ENCODE measurements at regions not wholly inside any gene's neighbourhood (a gene's known extent, or its start where the extent isn't known, plus 50 kb on each side); places are given as distances from the start of the nearest gene placed in this dataset.

DNA sequence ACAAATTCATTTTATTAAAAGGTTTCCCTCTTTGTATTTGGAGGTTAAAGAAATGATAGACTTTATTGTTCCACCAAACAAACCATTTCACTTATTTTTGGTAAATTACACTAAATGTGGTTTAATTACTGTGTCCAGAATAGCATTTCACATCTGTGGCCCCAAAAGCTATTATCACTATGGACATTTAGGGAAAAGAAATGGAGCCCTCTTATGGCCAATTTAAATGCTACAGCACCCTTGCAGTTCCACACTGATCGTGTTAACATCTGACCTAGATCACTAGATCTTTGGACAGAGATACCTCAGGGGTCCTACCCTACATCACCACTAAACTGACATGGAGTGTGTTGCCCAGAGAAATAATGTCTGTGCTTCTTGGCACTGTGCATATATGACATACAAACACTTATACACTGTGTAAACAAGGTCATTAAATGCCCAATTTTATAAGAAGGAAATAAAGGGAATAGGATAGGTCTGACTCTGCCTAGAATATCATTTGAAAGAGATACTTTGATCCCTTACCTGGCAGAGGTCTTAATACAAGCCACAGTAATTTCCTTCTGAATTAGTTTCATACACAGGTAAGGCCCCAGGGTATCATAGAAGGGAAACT is 163.9 kb downstream of the KDR start:
- no peak for DNase-seq
- H3K4me1 ChIP-seq = no peaks in the 10 kb centered on the region
- intact Hi-C loops (cut with DNase I; ENCODE audit: low total_unique reads) = no loop called here
- H3K4me3 ChIP-seq = no peak overlapping the region
- TF ChIP-seq POLR2A (IDR thresholded peaks at IDR 0.05) (no peak), POLR2AphosphoS5 (IDR thresholded peaks at IDR 0.05) (no peak)
- TF ChIP-seq, protein P1, sequence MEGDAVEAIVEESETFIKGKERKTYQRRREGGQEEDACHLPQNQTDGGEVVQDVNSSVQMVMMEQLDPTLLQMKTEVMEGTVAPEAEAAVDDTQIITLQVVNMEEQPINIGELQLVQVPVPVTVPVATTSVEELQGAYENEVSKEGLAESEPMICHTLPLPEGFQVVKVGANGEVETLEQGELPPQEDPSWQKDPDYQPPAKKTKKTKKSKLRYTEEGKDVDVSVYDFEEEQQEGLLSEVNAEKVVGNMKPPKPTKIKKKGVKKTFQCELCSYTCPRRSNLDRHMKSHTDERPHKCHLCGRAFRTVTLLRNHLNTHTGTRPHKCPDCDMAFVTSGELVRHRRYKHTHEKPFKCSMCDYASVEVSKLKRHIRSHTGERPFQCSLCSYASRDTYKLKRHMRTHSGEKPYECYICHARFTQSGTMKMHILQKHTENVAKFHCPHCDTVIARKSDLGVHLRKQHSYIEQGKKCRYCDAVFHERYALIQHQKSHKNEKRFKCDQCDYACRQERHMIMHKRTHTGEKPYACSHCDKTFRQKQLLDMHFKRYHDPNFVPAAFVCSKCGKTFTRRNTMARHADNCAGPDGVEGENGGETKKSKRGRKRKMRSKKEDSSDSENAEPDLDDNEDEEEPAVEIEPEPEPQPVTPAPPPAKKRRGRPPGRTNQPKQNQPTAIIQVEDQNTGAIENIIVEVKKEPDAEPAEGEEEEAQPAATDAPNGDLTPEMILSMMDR (IDR thresholded peaks at IDR 0.05 in 8 of 11, conservative IDR thresholded peaks at IDR 0.05 in 3 of 11) = peak in 9 of 11 experiments; percentile 22 to 58 (median 46)
- no peaks in the 10 kb centered on the region for H3K36me3 ChIP-seq
- no peaks in the 10 kb centered on the region for H3K27me3 ChIP-seq (replicated peaks in 1 of 7)
- WGBS, 5 donors = 2 to 15% (median 3%) methylated on average over 1 of the region's 1 CpG
- H3K27ac ChIP-seq = no peak overlapping the region
- no peaks in the 10 kb centered on the region for H3K9me3 ChIP-seq

DNA sequence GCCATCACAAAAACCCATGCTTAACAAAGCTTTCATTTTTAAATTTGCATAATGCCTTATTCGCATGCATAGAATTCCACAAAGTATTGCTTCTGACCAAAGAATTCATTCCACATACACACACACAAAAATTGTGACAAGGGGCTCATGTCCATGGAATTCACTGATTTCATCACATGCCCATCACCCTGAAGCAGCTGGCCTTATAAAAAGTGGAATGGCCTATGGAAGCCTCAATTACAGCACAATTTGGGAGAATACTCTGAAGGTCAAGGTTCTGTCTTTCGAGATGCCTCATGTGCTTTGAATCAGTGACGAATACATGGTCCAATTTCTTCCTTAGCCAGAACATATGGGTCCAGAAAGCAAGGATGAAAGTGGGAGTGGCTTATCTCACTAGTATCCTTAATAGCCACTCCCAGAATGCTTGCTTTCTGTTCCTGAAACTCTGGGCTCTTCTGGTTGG is 165.7 kb downstream of the KDR start:
- WGBS, 5 donors = 84 to 92% (median 87%) methylated on average over 3 of the region's 3 CpGs
- Histone ChIP-seq H3K27me3 (replicated peaks in 1 of 7) (no peaks in the 10 kb centered on the region), H3K36me3 (no peaks in the 10 kb centered on the region), H3K27ac (no peak overlapping the region), H3K9me3 (no peaks in the 10 kb centered on the region), H3K4me3 (no peak overlapping the region), H3K4me1 (peaks cover 0 to 6% (median 0%) of the 10 kb centered on the region in 6 donors)
- DNase-seq = no peak
- intact Hi-C loops (cut with DNase I; ENCODE audit: low total_unique reads) = loop anchor here (5.0 kb wide), 1 partner anchor 637 kb away; no protein-coding TSS in a partner anchor
- TF ChIP-seq, protein P1 (IDR thresholded peaks at IDR 0.05 in 8 of 11, conservative IDR thresholded peaks at IDR 0.05 in 3 of 11) = no peak
- TF ChIP-seq POLR2A (IDR thresholded peaks at IDR 0.05) (no peak), POLR2AphosphoS5 (IDR thresholded peaks at IDR 0.05) (no peak)

DNA sequence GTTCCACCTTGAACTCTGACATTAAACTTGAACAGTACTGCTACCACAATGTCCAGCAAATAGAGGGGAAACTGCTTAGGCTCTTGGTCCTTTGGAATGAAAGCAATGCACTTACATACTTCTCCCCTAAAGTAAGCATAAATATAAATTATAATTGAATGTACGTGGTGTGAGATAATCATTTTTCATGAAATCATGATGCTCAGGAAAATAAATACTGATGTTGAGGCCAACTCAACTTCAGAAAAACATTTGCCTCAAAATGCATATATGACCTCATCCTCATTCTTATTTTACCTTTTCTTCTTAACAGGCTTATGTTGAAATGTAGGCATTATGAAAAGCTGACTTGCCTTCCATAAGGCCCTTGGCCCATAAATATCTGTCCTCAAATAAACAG is 166.3 kb downstream of the KDR start:
- Histone ChIP-seq H3K4me1 (peaks cover 0 to 10% (median 0%) of the 10 kb centered on the region in 6 donors), H3K36me3 (no peaks in the 10 kb centered on the region), H3K9me3 (no peaks in the 10 kb centered on the region), H3K4me3 (no peak overlapping the region), H3K27me3 (replicated peaks in 1 of 7) (no peaks in the 10 kb centered on the region), H3K27ac (no peak overlapping the region)
- DNase-seq = no peak
- TF ChIP-seq, protein P1 (IDR thresholded peaks at IDR 0.05 in 8 of 11, conservative IDR thresholded peaks at IDR 0.05 in 3 of 11) = no peak
- no peak for TF ChIP-seq POLR2A (IDR thresholded peaks at IDR 0.05)
- TF ChIP-seq POLR2AphosphoS5 (IDR thresholded peaks at IDR 0.05) = no peak
- 80 to 89% (median 86%) methylated on average over 1 of the region's 1 CpG for WGBS, 5 donors
- intact Hi-C loops (cut with DNase I; ENCODE audit: low total_unique reads) = loop anchor here (5.0 kb wide), 1 partner anchor 637 kb away; no protein-coding TSS in a partner anchor

DNA sequence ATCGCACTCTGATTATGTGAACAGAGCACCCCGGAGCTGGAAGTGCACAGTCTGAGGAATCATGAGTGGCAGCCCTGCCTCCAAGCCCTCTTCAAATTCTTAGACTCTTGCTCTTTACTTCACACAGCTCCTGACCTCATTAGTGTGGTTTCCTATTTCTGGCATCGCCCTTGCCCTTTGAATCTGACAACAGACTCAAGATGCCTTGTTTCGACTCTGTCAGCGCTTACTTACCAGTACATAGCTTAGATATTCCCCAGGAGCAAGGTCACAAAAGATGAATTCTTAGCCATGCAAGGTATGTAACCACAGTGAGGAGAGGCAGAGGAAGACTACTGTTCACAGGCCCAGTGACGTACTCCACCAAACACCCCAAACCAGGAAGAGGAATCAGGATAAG is 167.2 kb downstream of the KDR start:
- H3K36me3 ChIP-seq = no peaks in the 10 kb centered on the region
- TF ChIP-seq POLR2AphosphoS5 (IDR thresholded peaks at IDR 0.05) (no peak), POLR2A (IDR thresholded peaks at IDR 0.05) (no peak)
- TF ChIP-seq, protein P1 (IDR thresholded peaks at IDR 0.05 in 8 of 11, conservative IDR thresholded peaks at IDR 0.05 in 3 of 11) = no peak
- no peak overlapping the region for H3K4me3 ChIP-seq
- no peaks in the 10 kb centered on the region for H3K9me3 ChIP-seq
- H3K27me3 ChIP-seq (replicated peaks in 1 of 7) = no peaks in the 10 kb centered on the region
- intact Hi-C loops (cut with DNase I; ENCODE audit: low total_unique reads) = loop anchor here (5.0 kb wide), 1 partner anchor 636 kb away; no protein-coding TSS in a partner anchor
- peaks cover 0 to 10% (median 0%) of the 10 kb centered on the region in 6 donors for H3K4me1 ChIP-seq
- H3K27ac ChIP-seq = no peak overlapping the region
- no peak for DNase-seq
- 77 to 85% (median 80%) methylated on average over 5 to 6 of the region's 6 CpGs for WGBS, 5 donors
